ENCODE measurements at regions not wholly inside any gene's neighbourhood (a gene's known extent, or its start where the extent isn't known, plus 50 kb on each side); places are given as distances from the start of the nearest gene placed in this dataset.

- no peak for DNase-seq (ENCODE audit: extremely low read depth, low read depth)
- TF ChIP-seq CTCF (IDR thresholded peaks at IDR 0.05; ENCODE audit: low read depth, low read length) = no peak
Observed at GRCh38 chr9:31605164-31605563, 779.3 kb upstream of the ACO1 start.

GRCh38 chr9:31606678-31607077, 777.8 kb upstream of the ACO1 start:
- no peak for DNase-seq (ENCODE audit: extremely low read depth, low read depth)
- no peak for TF ChIP-seq CTCF (IDR thresholded peaks at IDR 0.05; ENCODE audit: low read depth, low read length)

GRCh38 chr9:31608416-31608815, 776.0 kb upstream of the ACO1 start:
- no peak for TF ChIP-seq CTCF (IDR thresholded peaks at IDR 0.05; ENCODE audit: low read depth, low read length)
- DNase-seq (ENCODE audit: extremely low read depth, low read depth) = no peak

GRCh38 chr9:31608881-31609280, 775.6 kb upstream of the ACO1 start:
- no peak for TF ChIP-seq CTCF (IDR thresholded peaks at IDR 0.05; ENCODE audit: low read depth, low read length)
- no peak for DNase-seq (ENCODE audit: extremely low read depth, low read depth)

- DNase-seq (ENCODE audit: extremely low read depth, low read depth) = no peak
- TF ChIP-seq CTCF (IDR thresholded peaks at IDR 0.05; ENCODE audit: low read depth, low read length) = no peak
Observed at GRCh38 chr9:31612336-31613030, 772.0 kb upstream of the ACO1 start.

- no peak for TF ChIP-seq CTCF (IDR thresholded peaks at IDR 0.05; ENCODE audit: low read depth, low read length)
- DNase-seq (ENCODE audit: extremely low read depth, low read depth) = no peak
Observed at GRCh38 chr9:31615966-31616365, 768.5 kb upstream of the ACO1 start.

- TF ChIP-seq CTCF (IDR thresholded peaks at IDR 0.05; ENCODE audit: low read depth, low read length) = no peak
- no peak for DNase-seq (ENCODE audit: extremely low read depth, low read depth)
Observed at GRCh38 chr9:31623511-31623910, 760.9 kb upstream of the ACO1 start.

Data from AG09319 (cell line).